ENCODE measurements at regions not wholly inside any gene's neighbourhood (a gene's known extent, or its start where the extent isn't known, plus 50 kb on each side); places are given as distances from the start of the nearest gene placed in this dataset.
"Not testable (repeated sequence)": the region's sequence is repeated elsewhere in the genome, so short reads cannot be mapped to it uniquely, and the experiment has no call there.

GRCh38 chr3:193129607-193130006 lies 111.4 kb upstream of the PLAAT1 start:
- no peaks in the 10 kb centered on the region for H3K4me1 Mint-ChIP-seq
- no peak overlapping the region for H3K27ac Mint-ChIP-seq
- H3K4me3 Mint-ChIP-seq = no peak overlapping the region
- ATAC-seq (no peak), DNase-seq (ENCODE audit: low spot score in 2 of 2) (no peak)
- peaks cover 2% of the 10 kb centered on the region for H3K9me3 Mint-ChIP-seq
- H3K36me3 Mint-ChIP-seq = no peaks in the 10 kb centered on the region

GRCh38 chr3:193130576-193130975 lies 110.4 kb upstream of the PLAAT1 start:
- H3K4me3 Mint-ChIP-seq = no peak overlapping the region
- ATAC-seq = no peak
- H3K27ac Mint-ChIP-seq = no peak overlapping the region
- no peaks in the 10 kb centered on the region for H3K36me3 Mint-ChIP-seq
- peaks cover 2% of the 10 kb centered on the region for H3K9me3 Mint-ChIP-seq
- no peak for DNase-seq (ENCODE audit: low spot score in 2 of 2)
- H3K4me1 Mint-ChIP-seq = no peaks in the 10 kb centered on the region

- H3K4me3 Mint-ChIP-seq = no peak overlapping the region
- no peak for DNase-seq (ENCODE audit: low spot score in 2 of 2)
- no peaks in the 10 kb centered on the region for H3K36me3 Mint-ChIP-seq
- H3K4me1 Mint-ChIP-seq = no peaks in the 10 kb centered on the region
- H3K9me3 Mint-ChIP-seq = no peaks in the 10 kb centered on the region
- H3K27ac Mint-ChIP-seq = no peak overlapping the region
- no peak for ATAC-seq
These were observed 108.8 kb upstream of the PLAAT1 start for GRCh38 chr3:193132241-193132640.

GRCh38 chr3:193132964-193133363 lies 108.1 kb upstream of the PLAAT1 start:
- no peaks in the 10 kb centered on the region for H3K36me3 Mint-ChIP-seq

GRCh38 chr3:193134856-193135255 lies 106.2 kb upstream of the PLAAT1 start:
- Mint-ChIP-seq H3K4me1 (no peaks in the 10 kb centered on the region), H3K36me3 (no peaks in the 10 kb centered on the region), H3K4me3 (no peak overlapping the region), H3K9me3 (peaks cover 6% of the 10 kb centered on the region), H3K27ac (no peak overlapping the region)
- no peak for DNase-seq (ENCODE audit: low spot score in 2 of 2)
- ATAC-seq = no peak

More at GRCh38 chr3:193132964-193133363, 108.1 kb upstream of the PLAAT1 start:
- Mint-ChIP-seq H3K27ac (no peak overlapping the region), H3K4me1 (no peaks in the 10 kb centered on the region), H3K9me3 (no peaks in the 10 kb centered on the region), H3K4me3 (no peak overlapping the region)
- DNase-seq (ENCODE audit: low spot score in 2 of 2) = no peak
- no peak for ATAC-seq

- Mint-ChIP-seq H3K36me3 (no peaks in the 10 kb centered on the region), H3K27ac (no peak overlapping the region), H3K9me3 (peaks cover 9% of the 10 kb centered on the region), H3K4me1 (no peaks in the 10 kb centered on the region), H3K4me3 (no peak overlapping the region)
- ATAC-seq = no peak
- DNase-seq (ENCODE audit: low spot score in 2 of 2) = no peak
These were observed 100.6 kb upstream of the PLAAT1 start for GRCh38 chr3:193140381-193140780.

- no peak overlapping the region for H3K4me3 Mint-ChIP-seq
- H3K9me3 Mint-ChIP-seq = peaks cover 3% of the 10 kb centered on the region
- no peaks in the 10 kb centered on the region for H3K36me3 Mint-ChIP-seq
- no peak overlapping the region for H3K27ac Mint-ChIP-seq
- no peaks in the 10 kb centered on the region for H3K4me1 Mint-ChIP-seq
- ATAC-seq (no peak), DNase-seq (ENCODE audit: low spot score in 2 of 2) (no peak)
These were observed 95.8 kb upstream of the PLAAT1 start for GRCh38 chr3:193145248-193145647.

- no peak for ATAC-seq
- no peak for DNase-seq (ENCODE audit: low spot score in 2 of 2)
- Mint-ChIP-seq H3K4me1 (no peaks in the 10 kb centered on the region), H3K4me3 (no peak overlapping the region), H3K36me3 (no peaks in the 10 kb centered on the region), H3K9me3 (no peaks in the 10 kb centered on the region), H3K27ac (no peak overlapping the region)
These were observed 92.1 kb upstream of the PLAAT1 start for GRCh38 chr3:193148688-193149473.

- Mint-ChIP-seq H3K27ac (no peak overlapping the region), H3K9me3 (no peaks in the 10 kb centered on the region), H3K36me3 (no peaks in the 10 kb centered on the region), H3K4me3 (no peak overlapping the region), H3K4me1 (no peaks in the 10 kb centered on the region)
- ATAC-seq (no peak), DNase-seq (ENCODE audit: low spot score in 2 of 2) (no peak)
These were observed 91.0 kb upstream of the PLAAT1 start for GRCh38 chr3:193149998-193150397.

GRCh38 chr3:193155044-193155781 lies 85.8 kb upstream of the PLAAT1 start:
- not testable (repeated sequence) for H3K27ac Mint-ChIP-seq; H3K4me3 Mint-ChIP-seq; H3K9me3 Mint-ChIP-seq; DNase-seq (ENCODE audit: low spot score in 2 of 2); H3K36me3 Mint-ChIP-seq; H3K4me1 Mint-ChIP-seq
- ATAC-seq = peak; percentile 24

GRCh38 chr3:193157051-193157450 lies 84.0 kb upstream of the PLAAT1 start:
- DNase-seq (ENCODE audit: low spot score in 2 of 2) (no peak), ATAC-seq (no peak)
- Mint-ChIP-seq H3K27ac (no peak overlapping the region), H3K4me1 (no peaks in the 10 kb centered on the region), H3K4me3 (no peak overlapping the region), H3K36me3 (no peaks in the 10 kb centered on the region), H3K9me3 (no peaks in the 10 kb centered on the region)

- H3K4me1 Mint-ChIP-seq = no peaks in the 10 kb centered on the region
- no peak overlapping the region for H3K27ac Mint-ChIP-seq
- DNase-seq (ENCODE audit: low spot score in 2 of 2) = no peak
- ATAC-seq = no peak
- no peaks in the 10 kb centered on the region for H3K36me3 Mint-ChIP-seq
- H3K9me3 Mint-ChIP-seq = peaks cover 6% of the 10 kb centered on the region
- H3K4me3 Mint-ChIP-seq = no peak overlapping the region
These were observed 75.4 kb upstream of the PLAAT1 start for GRCh38 chr3:193165431-193166120.

- no peak overlapping the region for H3K27ac Mint-ChIP-seq
- H3K4me1 Mint-ChIP-seq = no peaks in the 10 kb centered on the region
- DNase-seq (ENCODE audit: low spot score in 2 of 2) (no peak), ATAC-seq (no peak)
- H3K36me3 Mint-ChIP-seq = no peaks in the 10 kb centered on the region
- H3K4me3 Mint-ChIP-seq = no peak overlapping the region
- H3K9me3 Mint-ChIP-seq = peaks cover 4% of the 10 kb centered on the region
These were observed 72.1 kb upstream of the PLAAT1 start for GRCh38 chr3:193168931-193169330.

- no peak for ATAC-seq
- H3K4me3 Mint-ChIP-seq = no peak overlapping the region
These were observed 66.9 kb upstream of the PLAAT1 start for GRCh38 chr3:193174140-193174539.

GRCh38 chr3:193179332-193180012 lies 61.5 kb upstream of the PLAAT1 start:
- not testable (repeated sequence) for H3K4me1 Mint-ChIP-seq, H3K4me3 Mint-ChIP-seq

More at GRCh38 chr3:193174140-193174539, 66.9 kb upstream of the PLAAT1 start:
- Mint-ChIP-seq H3K36me3 (no peaks in the 10 kb centered on the region), H3K27ac (no peak overlapping the region), H3K4me1 (no peaks in the 10 kb centered on the region), H3K9me3 (peaks cover 3% of the 10 kb centered on the region)
- no peak for DNase-seq (ENCODE audit: low spot score in 2 of 2)

More at GRCh38 chr3:193179332-193180012, 61.5 kb upstream of the PLAAT1 start:
- H3K9me3 Mint-ChIP-seq; H3K36me3 Mint-ChIP-seq; DNase-seq (ENCODE audit: low spot score in 2 of 2); ATAC-seq; H3K27ac Mint-ChIP-seq: not testable (repeated sequence)
